HG03432 (cell line): ENCODE measurements at regions not wholly inside any gene's neighbourhood (a gene's known extent, or its start where the extent isn't known, plus 50 kb on each side); places are given as distances from the start of the nearest gene placed in this dataset.

Source experiments
- ATAC-seq: cut with Tn5 transposase; IDR thresholded peaks from one replicate; pipeline ENCODE4 v1.9.1; 2021; ENCODE audit warnings: mild to moderate bottlenecking, moderate library complexity; ENCODE audit not compliant: unreplicated experiment

GRCh38 chr6:151699719-151700118 is 107.8 kb upstream of the ESR1 start:
- no peak for ATAC-seq

- peak; percentile 81 for ATAC-seq
Observed at GRCh38 chr6:151701911-151702562, 105.4 kb upstream of the ESR1 start.

- ATAC-seq, result peak; percentile 70
Observed at GRCh38 chr6:151702851-151703658, 104.4 kb upstream of the ESR1 start.

GRCh38 chr6:151704383-151704782 is 103.1 kb upstream of the ESR1 start:
- no peak for ATAC-seq

GRCh38 chr6:151705993-151706733 is 101.3 kb upstream of the ESR1 start:
- no peak for ATAC-seq

GRCh38 chr6:151709329-151709728 is 98.2 kb upstream of the ESR1 start:
- ATAC-seq, result no peak

GRCh38 chr6:151716526-151716932 is 91.0 kb upstream of the ESR1 start:
- ATAC-seq, result no peak

GRCh38 chr6:151719070-151719469 is 88.4 kb upstream of the ESR1 start:
- no peak for ATAC-seq

GRCh38 chr6:151721146-151721545 is 86.3 kb upstream of the ESR1 start:
- no peak for ATAC-seq

- ATAC-seq, result no peak
Observed at GRCh38 chr6:151721671-151722070, 85.8 kb upstream of the ESR1 start.

GRCh38 chr6:151722342-151722741 is 85.1 kb upstream of the ESR1 start:
- ATAC-seq, result peak; percentile 69

GRCh38 chr6:151723152-151723551 is 84.3 kb upstream of the ESR1 start:
- ATAC-seq, result peak; percentile 85

GRCh38 chr6:151729829-151730495 is 77.5 kb upstream of the ESR1 start:
- ATAC-seq, result no peak

- no peak for ATAC-seq
Observed at GRCh38 chr6:151730496-151730870, 77.0 kb upstream of the ESR1 start.

GRCh38 chr6:151731313-151731712 is 76.2 kb upstream of the ESR1 start:
- no peak for ATAC-seq

GRCh38 chr6:151733680-151734320 is 73.7 kb upstream of the ESR1 start:
- ATAC-seq, result no peak

- ATAC-seq, result no peak
Observed at GRCh38 chr6:151738267-151738666, 69.2 kb upstream of the ESR1 start.

GRCh38 chr6:151738960-151739359 is 68.5 kb upstream of the ESR1 start:
- ATAC-seq, result no peak

GRCh38 chr6:151740820-151741219 is 66.7 kb upstream of the ESR1 start:
- ATAC-seq, result no peak

- ATAC-seq, result no peak
Observed at GRCh38 chr6:151747896-151748295, 59.6 kb upstream of the ESR1 start.

- no peak for ATAC-seq
Observed at GRCh38 chr6:151749341-151749740, 58.1 kb upstream of the ESR1 start.
